Gastrocnemius medialis (tissue), 4 donors: ENCODE measurements at regions not wholly inside any gene's neighbourhood (a gene's known extent, or its start where the extent isn't known, plus 50 kb on each side); places are given as distances from the start of the nearest gene placed in this dataset.

Experiments used
- ATAC-seq, 2 donors: fragments of 150-250 bp; one replicate each; pipeline ENCODE4 v1.9.1; 2016
- DNase-seq, 2 donors: peaks; one replicate each; pipeline ENCODE4 v3.0.0-alpha.2; 2019
- H3K27ac ChIP-seq, 4 donors: fragments of 200-600 bp; sonication (generic); 1 replicate in 1 of 4; 2 replicates in 3 of 4; pipeline ENCODE4 v1.5.1; 2016 to 2018; ENCODE audit warnings: mild to moderate bottlenecking in 2 of 4, moderate library complexity in 1 of 4
- H3K27me3 ChIP-seq, 3 donors: fragments of 200-600 bp; sonication (generic) in 2 of 3; 1 replicate in 1 of 3; 2 replicates in 2 of 3; pipeline versions ENCODE4 v1.5.1 to v1.6.0; 2016 to 2019; ENCODE audit warnings: mild to moderate bottlenecking in 1 of 3, moderate library complexity in 1 of 3
- H3K36me3 ChIP-seq, 2 donors: fragments of 200-600 bp; sonication (generic) in 1 of 2; one replicate each; pipeline ENCODE4 v1.5.1; 2017 to 2018
- H3K4me1 ChIP-seq, 2 donors: fragments of 200-600 bp; sonication (generic) in 1 of 2; one replicate each; pipeline ENCODE4 v1.5.1; 2016 to 2017; ENCODE audit warnings: mild to moderate bottlenecking in 2 of 2
- H3K4me3 ChIP-seq, 4 donors: fragments of 200-600 bp; sonication (generic) in 3 of 4; 1 replicate in 1 of 4; 2 replicates in 3 of 4; pipeline ENCODE4 v1.5.1; 2016 to 2019; ENCODE audit warnings: mild to moderate bottlenecking in 2 of 4
- H3K9me3 ChIP-seq, 3 donors: fragments of 200-600 bp; sonication (generic) in 2 of 3; 1 replicate in 1 of 3; 2 replicates in 2 of 3; pipeline ENCODE4 v1.5.1; 2016 to 2019
- POLR2A ChIP-seq, 2 donors: fragments of 450-650 bp; IDR thresholded peaks; one replicate each; pipeline ENCODE4 v1.6.1; 2017; ENCODE audit warnings: antibody characterized with exemption in 2 of 2, mild to moderate bottlenecking in 2 of 2, moderate library complexity in 2 of 2
- in situ Hi-C, 4 donors: fragments of 200-750 bp; cut with MboI; loops; one replicate each; pipeline versions ENCODE4 v1.15.0 to v1.8.0; 2017; ENCODE audit warnings: low sequenced_read_pairs in 4 of 4
- intact Hi-C: fragments of 100-400 bp; cut with DNase I; formaldehyde crosslinking; loops from one replicate; pipeline ENCODE4 v1.15.1; 2023; ENCODE audit warnings: low total_unique reads
- TF ChIP-seq, protein P1 (sequence below), 5 experiments: fragments of 450-650 bp in 3 of 5; fragments of 200-600 bp in 2 of 5; sonication (generic) in 2 of 5; IDR thresholded peaks in 4 of 5; conservative IDR thresholded peaks in 1 of 5; 1 replicate in 4 of 5; 2 replicates in 1 of 5; pipeline ENCODE4 v1.5.1; 2016 to 2019; ENCODE audit warnings: antibody characterized with exemption in 5 of 5, mild to moderate bottlenecking in 3 of 5, moderate library complexity in 3 of 5

DNA sequence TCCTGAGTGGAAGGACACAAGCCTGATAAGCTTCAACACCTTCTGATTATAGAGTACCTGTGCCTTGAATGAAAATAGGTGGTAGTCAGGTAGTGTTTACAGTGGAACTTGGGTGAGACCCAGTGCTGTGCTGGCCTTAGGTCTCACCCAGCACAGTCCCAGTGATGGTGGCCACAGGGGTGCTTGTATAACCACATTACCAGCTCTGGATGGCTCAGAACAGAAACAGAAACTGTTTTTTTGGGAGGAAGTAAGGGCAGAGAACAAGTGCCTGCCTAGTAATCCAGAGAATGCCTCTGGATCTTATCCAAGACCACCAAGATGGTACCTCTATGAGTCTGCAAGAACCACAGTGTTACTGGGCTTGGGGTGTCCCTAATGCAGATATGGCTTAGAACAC, 171.5 kb upstream of the DIPK2B start:
- in situ Hi-C loops: no loop called here
- H3K9me3 ChIP-seq: peaks cover 0 to 12% (median 0%) of the 10 kb centered on the region in 3 donors

DNA sequence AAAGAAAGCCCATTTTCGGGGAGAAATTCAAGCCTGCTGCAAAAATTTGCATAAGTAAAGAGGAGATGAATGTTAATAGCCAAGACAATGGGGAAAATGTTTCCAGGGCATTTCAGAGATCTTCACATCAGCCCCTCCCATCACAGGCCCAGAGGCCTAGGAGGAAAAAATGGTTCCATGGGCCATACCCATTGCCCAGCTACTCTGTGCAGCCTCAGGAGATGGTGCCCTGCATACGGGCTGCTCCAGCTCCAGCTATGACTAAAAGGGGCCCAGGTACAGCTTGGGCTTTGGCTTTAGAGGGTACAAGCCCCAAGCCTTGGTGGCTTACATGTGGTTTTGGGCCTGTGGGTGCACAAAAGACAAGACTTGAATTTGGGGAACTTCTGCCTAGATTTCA, 168.0 kb upstream of the DIPK2B start:
- no peaks in the 10 kb centered on the region for H3K27me3 ChIP-seq
- H3K4me3 ChIP-seq: no peak overlapping the region
- DNase-seq: no peak
- intact Hi-C loops: no loop called here
- H3K9me3 ChIP-seq: peaks cover 0 to 8% (median 0%) of the 10 kb centered on the region in 3 donors
- ATAC-seq: no peak
- in situ Hi-C loops: no loop called here
- no peak for TF ChIP-seq POLR2A (IDR thresholded peaks at IDR 0.05)
- TF ChIP-seq, protein P1, sequence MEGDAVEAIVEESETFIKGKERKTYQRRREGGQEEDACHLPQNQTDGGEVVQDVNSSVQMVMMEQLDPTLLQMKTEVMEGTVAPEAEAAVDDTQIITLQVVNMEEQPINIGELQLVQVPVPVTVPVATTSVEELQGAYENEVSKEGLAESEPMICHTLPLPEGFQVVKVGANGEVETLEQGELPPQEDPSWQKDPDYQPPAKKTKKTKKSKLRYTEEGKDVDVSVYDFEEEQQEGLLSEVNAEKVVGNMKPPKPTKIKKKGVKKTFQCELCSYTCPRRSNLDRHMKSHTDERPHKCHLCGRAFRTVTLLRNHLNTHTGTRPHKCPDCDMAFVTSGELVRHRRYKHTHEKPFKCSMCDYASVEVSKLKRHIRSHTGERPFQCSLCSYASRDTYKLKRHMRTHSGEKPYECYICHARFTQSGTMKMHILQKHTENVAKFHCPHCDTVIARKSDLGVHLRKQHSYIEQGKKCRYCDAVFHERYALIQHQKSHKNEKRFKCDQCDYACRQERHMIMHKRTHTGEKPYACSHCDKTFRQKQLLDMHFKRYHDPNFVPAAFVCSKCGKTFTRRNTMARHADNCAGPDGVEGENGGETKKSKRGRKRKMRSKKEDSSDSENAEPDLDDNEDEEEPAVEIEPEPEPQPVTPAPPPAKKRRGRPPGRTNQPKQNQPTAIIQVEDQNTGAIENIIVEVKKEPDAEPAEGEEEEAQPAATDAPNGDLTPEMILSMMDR (IDR thresholded peaks at IDR 0.05 in 4 of 5, conservative IDR thresholded peaks at IDR 0.05 in 1 of 5): no peak
- H3K27ac ChIP-seq: no peak overlapping the region
- no peaks in the 10 kb centered on the region for H3K36me3 ChIP-seq
- no peaks in the 10 kb centered on the region for H3K4me1 ChIP-seq

More for the DNA sequence above, 171.5 kb upstream of the DIPK2B start:
- Histone ChIP-seq H3K27me3 (no peaks in the 10 kb centered on the region), H3K36me3 (no peaks in the 10 kb centered on the region), H3K4me1 (no peaks in the 10 kb centered on the region), H3K27ac (no peak overlapping the region), H3K4me3 (no peak overlapping the region)
- no peak for DNase-seq
- TF ChIP-seq POLR2A (IDR thresholded peaks at IDR 0.05): no peak
- TF ChIP-seq, protein P1 (IDR thresholded peaks at IDR 0.05 in 4 of 5, conservative IDR thresholded peaks at IDR 0.05 in 1 of 5): no peak
- intact Hi-C loops: no loop called here
- no peak for ATAC-seq

DNA sequence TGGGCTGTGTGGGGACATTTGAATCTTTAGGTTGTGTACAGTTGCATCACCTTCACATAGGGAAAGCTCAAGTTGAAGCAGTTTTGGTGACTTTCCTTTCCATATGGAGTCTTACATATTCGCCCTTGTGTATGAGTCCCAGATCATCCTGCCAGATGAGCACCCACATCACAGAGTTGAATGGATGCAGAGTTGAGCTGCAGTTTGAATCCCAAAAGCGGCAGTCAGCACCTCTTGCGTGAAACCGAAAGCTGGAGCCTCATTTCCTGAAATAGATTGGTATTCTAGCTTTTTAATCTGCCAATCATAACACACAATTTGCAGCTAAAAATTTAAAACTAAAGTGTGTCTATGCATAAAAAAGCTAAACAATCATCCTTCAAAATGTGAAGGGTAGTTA, 162.9 kb upstream of the DIPK2B start:
- ATAC-seq (no peak), DNase-seq (no peak)
- no peak overlapping the region for H3K4me3 ChIP-seq
- in situ Hi-C loops: no loop called here
- no peaks in the 10 kb centered on the region for H3K4me1 ChIP-seq
- H3K27ac ChIP-seq: no peak overlapping the region
- H3K9me3 ChIP-seq: no peaks in the 10 kb centered on the region
- H3K27me3 ChIP-seq: no peaks in the 10 kb centered on the region
- TF ChIP-seq POLR2A (IDR thresholded peaks at IDR 0.05): no peak
- TF ChIP-seq, protein P1 (IDR thresholded peaks at IDR 0.05 in 4 of 5, conservative IDR thresholded peaks at IDR 0.05 in 1 of 5): no peak
- intact Hi-C loops: no loop called here
- H3K36me3 ChIP-seq: no peaks in the 10 kb centered on the region

DNA sequence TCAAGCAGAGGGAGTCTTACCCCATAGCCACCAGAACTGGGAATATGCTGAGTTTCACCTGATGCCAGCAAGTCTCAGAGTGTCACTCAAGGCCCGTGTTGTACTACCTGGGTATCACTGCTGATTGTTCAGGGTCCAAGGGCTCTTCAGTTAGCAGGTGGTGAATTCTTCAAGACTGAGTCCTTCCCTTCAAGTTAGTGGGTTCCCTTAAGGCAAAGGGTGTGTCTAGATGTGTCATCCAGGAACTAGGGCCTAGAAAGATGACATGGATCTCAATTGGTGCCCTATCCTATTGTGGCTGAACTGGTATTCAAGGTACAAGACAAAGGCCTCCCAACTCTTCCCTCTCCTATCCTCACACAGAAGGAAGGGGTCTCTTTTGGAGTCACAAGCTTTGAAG, 159.9 kb upstream of the DIPK2B start:
- DNase-seq (no peak), ATAC-seq (no peak)
- Histone ChIP-seq H3K4me1 (no peaks in the 10 kb centered on the region), H3K9me3 (peaks cover 0 to 10% (median 0%) of the 10 kb centered on the region in 3 donors), H3K36me3 (no peaks in the 10 kb centered on the region), H3K27me3 (no peaks in the 10 kb centered on the region), H3K27ac (no peak overlapping the region), H3K4me3 (no peak overlapping the region)
- in situ Hi-C loops: no loop called here
- TF ChIP-seq, protein P1 (IDR thresholded peaks at IDR 0.05 in 4 of 5, conservative IDR thresholded peaks at IDR 0.05 in 1 of 5): no peak
- TF ChIP-seq POLR2A (IDR thresholded peaks at IDR 0.05): no peak
- intact Hi-C loops: no loop called here

DNA sequence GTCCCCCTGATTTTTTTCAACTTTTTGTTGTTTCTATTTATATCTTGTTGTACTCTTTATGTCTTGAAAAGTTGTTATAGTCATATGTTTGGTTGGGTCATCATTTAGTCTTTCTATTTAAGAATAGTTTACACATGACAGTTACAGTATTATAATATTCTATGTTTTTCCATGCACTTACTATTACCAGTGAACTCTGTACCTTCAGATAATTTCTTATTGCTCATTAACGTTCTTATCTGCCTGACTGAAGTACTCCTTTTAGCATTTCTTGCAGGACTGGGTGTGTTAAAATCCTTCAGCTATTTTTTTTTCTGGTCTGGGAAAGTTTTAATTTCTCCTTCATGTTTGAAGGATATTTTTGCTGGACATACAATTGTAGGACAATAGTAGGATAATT, 157.7 kb upstream of the DIPK2B start:
- intact Hi-C loops: no loop called here
- DNase-seq: no peak

More for the DNA sequence above, 157.7 kb upstream of the DIPK2B start:
- TF ChIP-seq POLR2A (IDR thresholded peaks at IDR 0.05): no peak
- TF ChIP-seq, protein P1 (IDR thresholded peaks at IDR 0.05 in 4 of 5, conservative IDR thresholded peaks at IDR 0.05 in 1 of 5): no peak
- ATAC-seq: no peak
- Histone ChIP-seq H3K9me3 (peaks cover 0 to 10% (median 0%) of the 10 kb centered on the region in 3 donors), H3K27me3 (no peaks in the 10 kb centered on the region), H3K4me3 (no peak overlapping the region), H3K27ac (no peak overlapping the region), H3K4me1 (no peaks in the 10 kb centered on the region), H3K36me3 (no peaks in the 10 kb centered on the region)
- in situ Hi-C loops: no loop called here
